WI38 (cell line): ENCODE measurements at regions not wholly inside any gene's neighbourhood (a gene's known extent, or its start where the extent isn't known, plus 50 kb on each side); places are given as distances from the start of the nearest gene placed in this dataset.
"Not testable (repeated sequence)": the region's sequence is repeated elsewhere in the genome, so short reads cannot be mapped to it uniquely, and the experiment has no call there.

ENCODE experiments used
- H3K4me3 ChIP-seq: 2 replicates; pipeline ENCODE4 v1.5.1; 2011; ENCODE audit warnings: low read depth, mild to moderate bottlenecking, control low read depth, low read length
- CTCF ChIP-seq: IDR thresholded peaks from 2 replicates; pipeline ENCODE4 v1.5.1; 2012; ENCODE audit warnings: low read depth, mild to moderate bottlenecking, control low read depth, low read length

- TF ChIP-seq CTCF, result no peak
Observed at GRCh38 chr5:100108883-100109282, 426.3 kb upstream of the FAM174A start.

GRCh38 chr5:100103592-100104119, 431.5 kb upstream of the FAM174A start:
- not testable (repeated sequence) for H3K4me3 ChIP-seq

More at GRCh38 chr5:100108883-100109282, 426.3 kb upstream of the FAM174A start:
- no peak overlapping the region for H3K4me3 ChIP-seq

GRCh38 chr5:100101466-100101865, 433.7 kb upstream of the FAM174A start:
- H3K4me3 ChIP-seq, result not testable (repeated sequence)

GRCh38 chr5:100096328-100096727, 438.8 kb upstream of the FAM174A start:
- not testable (repeated sequence) for H3K4me3 ChIP-seq

GRCh38 chr5:100080703-100081102, 454.5 kb upstream of the FAM174A start:
- H3K4me3 ChIP-seq, result not testable (repeated sequence)

GRCh38 chr5:100079163-100079562, 456.0 kb upstream of the FAM174A start:
- not testable (repeated sequence) for H3K4me3 ChIP-seq

- not testable (repeated sequence) for H3K4me3 ChIP-seq
Observed at GRCh38 chr5:100066020-100066419, 469.2 kb upstream of the FAM174A start.

- TF ChIP-seq CTCF, result no peak
- no peak overlapping the region for H3K4me3 ChIP-seq
Observed at GRCh38 chr5:100043475-100043874, 491.7 kb upstream of the FAM174A start.

GRCh38 chr5:100026606-100027005, 508.6 kb upstream of the FAM174A start:
- H3K4me3 ChIP-seq, result no peak overlapping the region
- no peak for TF ChIP-seq CTCF

GRCh38 chr5:100023536-100023935, 511.6 kb upstream of the FAM174A start:
- H3K4me3 ChIP-seq, result no peak overlapping the region
- TF ChIP-seq CTCF, result no peak

GRCh38 chr5:100017520-100018262, 517.5 kb upstream of the FAM174A start:
- no peak overlapping the region for H3K4me3 ChIP-seq
- no peak for TF ChIP-seq CTCF

GRCh38 chr5:100013305-100013704, 521.9 kb upstream of the FAM174A start:
- H3K4me3 ChIP-seq, result not testable (repeated sequence)

- H3K4me3 ChIP-seq, result not testable (repeated sequence)
Observed at GRCh38 chr5:100011160-100011559, 524.0 kb upstream of the FAM174A start.
